Lung (tissue), 11 donors: ENCODE measurements at regions not wholly inside any gene's neighbourhood (a gene's known extent, or its start where the extent isn't known, plus 50 kb on each side); places are given as distances from the start of the nearest gene placed in this dataset.

ENCODE experiments used
- ATAC-seq: fragments of 200-7000 bp; cut with Tn5 transposase; one replicate; pipeline ENCODE4 v1.9.1; 2020; ENCODE audit warnings: moderate number of reproducible peaks; ENCODE audit not compliant: insufficient read depth, low FRiP score
- DNase-seq, 3 donors: peaks; one replicate each; pipeline ENCODE4 v3.0.0-alpha.2; 2013 to 2017
- H3K27ac ChIP-seq, 2 donors: one replicate each; pipeline ENCODE4 v1.5.1; 2013; ENCODE audit warnings: mild to moderate bottlenecking in 2 of 2, moderate library complexity in 2 of 2, control low read depth in 1 of 2, inconsistent platforms in 1 of 2, low read depth in 1 of 2, low read length in 1 of 2
- H3K27me3 ChIP-seq, 3 donors: one replicate each; pipeline ENCODE4 v1.5.1; 2013; ENCODE audit warnings: low read length in 2 of 3; ENCODE audit not compliant: control insufficient read depth in 3 of 3, insufficient read depth in 3 of 3
- H3K36me3 ChIP-seq, 4 donors: one replicate each; pipeline ENCODE4 v1.5.1; 2013; ENCODE audit warnings: low read length in 4 of 4, mild to moderate bottlenecking in 1 of 4, moderate library complexity in 1 of 4; ENCODE audit not compliant: control insufficient read depth in 4 of 4, insufficient read depth in 4 of 4
- H3K4me1 ChIP-seq, 5 donors: one replicate each; pipeline ENCODE4 v1.5.1; 2013; ENCODE audit warnings: low read length in 5 of 5, mild to moderate bottlenecking in 2 of 5, moderate library complexity in 1 of 5; ENCODE audit not compliant: control insufficient read depth in 5 of 5, insufficient read depth in 5 of 5
- H3K4me3 ChIP-seq: one replicate; pipeline ENCODE4 v1.5.1; 2013; ENCODE audit warnings: mild to moderate bottlenecking, control low read depth, moderate library complexity
- H3K9ac ChIP-seq, 2 donors: one replicate each; pipeline ENCODE4 v1.5.1; 2013; ENCODE audit warnings: low read length in 2 of 2, control low read depth in 1 of 2; ENCODE audit not compliant: insufficient read depth in 1 of 2
- H3K9me3 ChIP-seq, 4 donors: one replicate each; pipeline ENCODE4 v1.5.1; 2013; ENCODE audit warnings: low read length in 3 of 4, mild to moderate bottlenecking in 1 of 4, moderate library complexity in 1 of 4; ENCODE audit not compliant: control insufficient read depth in 4 of 4, insufficient read depth in 3 of 4
- CTCF ChIP-seq: IDR thresholded peaks from 2 replicates; pipeline ENCODE4 v1.5.1; 2012; ENCODE audit warnings: mild to moderate bottlenecking; ENCODE audit errors: control extremely low read depth, extremely low read depth
- WGBS, 2 donors: extraction: QIAGEN DNeasy Blood & Tissue Kit; methylation state at CpG; one replicate each; pipeline ENCODE4 v1.1.7; 2013; 5-methylcytosine and 5-hydroxymethylcytosine counted together
- donor health status: control.
- donor health status: control.
- donor health status: Bipolar disorder and iron deficiency.
- donor health status: healthy.
- donor health status: DM: yes; HTN: yes; CAD: no.

- WGBS, 2 donors, result 81 to 85% methylated on average over 1 of the region's 1 CpG
- ATAC-seq, result no peak
These were observed 1333.3 kb upstream of the SLC39A10 start for GRCh38 chr2:194323740-194324139.

GRCh38 chr2:194320520-194320919, 1336.5 kb upstream of the SLC39A10 start:
- no peak for TF ChIP-seq CTCF
- no peak for DNase-seq
- Histone ChIP-seq H3K9me3 (no peaks in the 10 kb centered on the region), H3K4me3 (no peak overlapping the region), H3K27me3 (no peaks in the 10 kb centered on the region), H3K9ac (no peak overlapping the region), H3K4me1 (no peaks in the 10 kb centered on the region), H3K27ac (no peak overlapping the region), H3K36me3 (no peaks in the 10 kb centered on the region)
- 66 to 81% methylated on average over 2 of the region's 2 CpGs for WGBS, 2 donors
- ATAC-seq, result no peak

More at GRCh38 chr2:194323740-194324139, 1333.3 kb upstream of the SLC39A10 start:
- H3K9me3 ChIP-seq, result peaks cover 0 to 9% (median 3%) of the 10 kb centered on the region in 4 donors
- no peaks in the 10 kb centered on the region for H3K36me3 ChIP-seq
- no peak overlapping the region for H3K27ac ChIP-seq
- H3K4me1 ChIP-seq, result no peaks in the 10 kb centered on the region
- H3K27me3 ChIP-seq, result no peaks in the 10 kb centered on the region
- DNase-seq, result no peak
- no peak for TF ChIP-seq CTCF
- H3K9ac ChIP-seq, result no peak overlapping the region
- H3K4me3 ChIP-seq, result no peak overlapping the region

- 87 to 90% methylated on average over 4 of the region's 4 CpGs for whole genome bisulfite sequencing, 2 donors
- Histone ChIP-seq H3K27ac (no peak overlapping the region), H3K9ac (no peak overlapping the region), H3K9me3 (no peaks in the 10 kb centered on the region), H3K4me3 (no peak overlapping the region), H3K4me1 (no peaks in the 10 kb centered on the region), H3K36me3 (no peaks in the 10 kb centered on the region), H3K27me3 (no peaks in the 10 kb centered on the region)
- no peak for TF ChIP-seq CTCF
- DNase-seq, result no peak
- no peak for ATAC-seq
These were observed 1337.6 kb upstream of the SLC39A10 start for GRCh38 chr2:194319222-194319992.
